WTC11 (cell line): ENCODE measurements at regions not wholly inside any gene's neighbourhood (a gene's known extent, or its start where the extent isn't known, plus 50 kb on each side); places are given as distances from the start of the nearest gene placed in this dataset.

ENCODE experiments used
- ATAC-seq: fragments of 200-7000 bp; cut with Tn5 transposase; 2 replicates; pipeline ENCODE4 v1.10.0; 2021; ENCODE audit warnings: mild to moderate bottlenecking, moderate library complexity
- CTCF ChIA-PET: fragments of 300-600 bp; sonication (Branson Sonifier 250); formaldehyde crosslinking; loops from one replicate; lab custom pipeline; 2021; ENCODE audit warnings: antibody characterized with exemption; lab: Charles Lee
- POLR2A ChIA-PET: fragments of 350-600 bp; sonication (Branson Sonifier 250); formaldehyde crosslinking; loops from one replicate; lab custom pipeline; 2021; ENCODE audit warnings: antibody characterized with exemption; lab: Charles Lee
- DNase-seq: peaks from one replicate; pipeline ENCODE4 v3.0.0; 2021; ENCODE audit warnings: low spot score
- H3K27ac Mint-ChIP-seq: 2 replicates; pipeline ENCODE4 v1.8.0; 2021; ENCODE audit warnings: mixed read lengths
- H3K27me3 Mint-ChIP-seq: 2 replicates; pipeline ENCODE4 v1.8.0; 2021; ENCODE audit warnings: low read depth, mild to moderate bottlenecking, moderate library complexity, mixed read lengths
- H3K36me3 Mint-ChIP-seq: 2 replicates; pipeline ENCODE4 v1.8.0; 2021; ENCODE audit warnings: mixed read lengths
- H3K4me1 Mint-ChIP-seq: 2 replicates; pipeline ENCODE4 v1.8.0; 2022; ENCODE audit warnings: mixed read lengths
- H3K4me3 Mint-ChIP-seq: 2 replicates; pipeline ENCODE4 v1.8.0; 2021; ENCODE audit warnings: mild to moderate bottlenecking, moderate library complexity, mixed read lengths
- H3K9me3 Mint-ChIP-seq: 2 replicates; pipeline ENCODE4 v1.8.0; 2021; ENCODE audit warnings: mixed read lengths
- ERG ChIP-seq: fragments of 250-450 bp; sonication (Bioruptor Pico); IDR thresholded peaks from 2 replicates; pipeline ENCODE4 v1.8.0; 2021; ENCODE audit warnings: mild to moderate bottlenecking
- ESRRA ChIP-seq: sonication (generic); formaldehyde crosslinking; IDR thresholded peaks from 2 replicates; pipeline ENCODE4 v1.8.1; 2022; ENCODE audit warnings: mild to moderate bottlenecking, missing genetic modification reagents, borderline replicate concordance
- FOXK1 ChIP-seq: sonication (generic); formaldehyde crosslinking; IDR thresholded peaks from 2 replicates; pipeline ENCODE4 v1.8.0; 2022; ENCODE audit warnings: mild to moderate bottlenecking, moderate library complexity, missing genetic modification reagents
- GRHL2 ChIP-seq: fragments of 250-450 bp; sonication (Bioruptor Pico); IDR thresholded peaks from 2 replicates; pipeline ENCODE4 v1.8.0; 2022; ENCODE audit warnings: mild to moderate bottlenecking, moderate library complexity; ENCODE audit not compliant: insufficient replicate concordance, severe bottlenecking
- MYBL2 ChIP-seq: sonication (generic); formaldehyde crosslinking; IDR thresholded peaks from 2 replicates; pipeline ENCODE4 v1.8.1; 2023; ENCODE audit warnings: mild to moderate bottlenecking, moderate library complexity, missing genetic modification reagents
- PRRX2 ChIP-seq: fragments of 250-450 bp; sonication (Bioruptor Pico); IDR thresholded peaks from 2 replicates; pipeline ENCODE4 v1.8.0; 2021; ENCODE audit warnings: mild to moderate bottlenecking
- RELA ChIP-seq: sonication (generic); formaldehyde crosslinking; IDR thresholded peaks from 2 replicates; pipeline ENCODE4 v1.8.1; 2022; ENCODE audit warnings: missing genetic modification reagents, mild to moderate bottlenecking, borderline replicate concordance
- RORB ChIP-seq: fragments of 250-450 bp; sonication (Bioruptor Pico); IDR thresholded peaks from 2 replicates; pipeline ENCODE4 v1.9.0; 2021; ENCODE audit warnings: mild to moderate bottlenecking
- ZNF121 ChIP-seq: sonication (generic); formaldehyde crosslinking; IDR thresholded peaks from 2 replicates; pipeline ENCODE4 v1.8.0; 2023; ENCODE audit warnings: missing genetic modification reagents
- ZNF263 ChIP-seq: sonication (generic); formaldehyde crosslinking; IDR thresholded peaks from 2 replicates; pipeline ENCODE4 v1.8.1; 2022; ENCODE audit warnings: low read depth, mild to moderate bottlenecking, moderate library complexity, missing genetic modification reagents
- ZNF396 ChIP-seq: fragments of 250-450 bp; sonication (Bioruptor Pico); IDR thresholded peaks from 2 replicates; pipeline ENCODE4 v1.8.0; 2021; ENCODE audit warnings: mild to moderate bottlenecking, moderate library complexity, borderline replicate concordance
- ZNF512 ChIP-seq: sonication (generic); formaldehyde crosslinking; IDR thresholded peaks from 2 replicates; pipeline ENCODE4 v1.8.1; 2022; ENCODE audit warnings: missing genetic modification reagents, borderline replicate concordance
- TF ChIP-seq, protein P1 (sequence below): fragments of 250-450 bp; sonication (Bioruptor Pico); IDR thresholded peaks from 2 replicates; pipeline ENCODE4 v2.1.2; 2022; ENCODE audit warnings: mild to moderate bottlenecking, moderate library complexity
- TF ChIP-seq, protein P2 (sequence below): sonication (generic); formaldehyde crosslinking; IDR thresholded peaks from 2 replicates; pipeline ENCODE4 v1.8.0; 2023; ENCODE audit warnings: missing genetic modification reagents, mild to moderate bottlenecking, borderline replicate concordance

- no peak for ATAC-seq
- ChIA-PET CTCF (no interaction called here), POLR2A (no interaction called here)
These were observed 620.2 kb downstream of the EFNB2 start for GRCh38 chr13:105915146-105915850.

DNA sequence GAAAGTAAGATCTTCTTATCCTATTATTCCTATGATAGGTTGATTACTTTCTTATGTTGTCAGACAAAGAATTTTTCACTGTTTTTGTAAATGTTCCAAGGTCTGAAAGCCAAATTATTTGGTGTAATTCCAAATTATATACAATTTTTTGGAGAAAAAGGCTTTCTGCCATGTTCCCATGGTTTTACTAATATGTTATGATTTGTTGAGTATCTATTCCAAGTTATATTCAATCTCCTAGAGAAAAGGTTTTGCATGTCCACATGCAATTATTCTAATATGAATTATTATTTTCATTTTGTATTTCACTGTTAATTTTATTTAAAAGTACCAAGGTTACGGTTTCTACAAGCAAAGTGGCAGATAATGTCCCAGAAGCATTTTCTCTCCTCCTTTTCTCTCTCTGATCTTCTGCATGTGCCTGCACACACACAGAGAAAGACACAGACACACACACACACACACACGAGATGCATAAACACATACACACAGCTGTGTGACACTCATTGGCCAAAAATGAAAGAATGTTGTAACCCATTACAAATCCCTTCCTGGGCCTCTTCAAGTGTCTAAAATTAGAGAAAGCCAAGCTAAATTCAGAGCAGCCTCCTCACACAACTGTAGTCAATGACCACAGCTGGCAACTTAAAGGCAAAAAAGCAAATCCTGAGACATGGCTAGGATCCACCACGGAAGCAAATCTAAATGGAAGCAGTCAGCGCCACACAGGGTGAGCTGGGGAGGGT, 621.0 kb downstream of the EFNB2 start:
- ChIA-PET POLR2A (no interaction called here), CTCF (no interaction called here)
- Mint-ChIP-seq H3K27me3 (no peaks in the 10 kb centered on the region; the same call in 1 of the 2 replicates), H3K9me3 (peaks cover 8% of the 10 kb centered on the region), H3K27ac (no peak overlapping the region), H3K4me1 (peaks cover 11% of the 10 kb centered on the region), H3K4me3 (no peak overlapping the region), H3K36me3 (0 out of 2 replicates have a peak, but pooled peaks cover 4% of the 10 kb centered on the region)
- DNase-seq, result no peak
- no peak for ATAC-seq
- TF ChIP-seq RELA (CRISPR knock-in tag) (no peak), ZNF512 (CRISPR knock-in tag) (no peak), MYBL2 (CRISPR knock-in tag) (no peak)

More at GRCh38 chr13:105915146-105915850, 620.2 kb downstream of the EFNB2 start:
- TF ChIP-seq, protein P1, sequence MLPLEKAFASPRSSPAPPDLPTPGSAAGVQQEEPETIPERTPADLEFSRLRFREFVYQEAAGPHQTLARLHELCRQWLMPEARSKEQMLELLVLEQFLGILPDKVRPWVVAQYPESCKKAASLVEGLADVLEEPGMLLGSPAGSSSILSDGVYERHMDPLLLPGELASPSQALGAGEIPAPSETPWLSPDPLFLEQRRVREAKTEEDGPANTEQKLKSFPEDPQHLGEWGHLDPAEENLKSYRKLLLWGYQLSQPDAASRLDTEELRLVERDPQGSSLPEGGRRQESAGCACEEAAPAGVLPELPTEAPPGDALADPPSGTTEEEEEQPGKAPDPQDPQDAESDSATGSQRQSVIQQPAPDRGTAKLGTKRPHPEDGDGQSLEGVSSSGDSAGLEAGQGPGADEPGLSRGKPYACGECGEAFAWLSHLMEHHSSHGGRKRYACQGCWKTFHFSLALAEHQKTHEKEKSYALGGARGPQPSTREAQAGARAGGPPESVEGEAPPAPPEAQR (CRISPR knock-in tag), result no peak
- TF ChIP-seq PRRX2 (no peak), FOXK1 (CRISPR knock-in tag) (no peak), ESRRA (CRISPR knock-in tag) (no peak), ZNF396 (CRISPR knock-in tag) (no peak), RORB (CRISPR knock-in tag) (no peak), ZNF263 (no peak), ZNF121 (CRISPR knock-in tag) (no peak), MYBL2 (CRISPR knock-in tag) (no peak), ERG (CRISPR knock-in tag) (no peak), GRHL2 (no peak)
- TF ChIP-seq, protein P2, sequence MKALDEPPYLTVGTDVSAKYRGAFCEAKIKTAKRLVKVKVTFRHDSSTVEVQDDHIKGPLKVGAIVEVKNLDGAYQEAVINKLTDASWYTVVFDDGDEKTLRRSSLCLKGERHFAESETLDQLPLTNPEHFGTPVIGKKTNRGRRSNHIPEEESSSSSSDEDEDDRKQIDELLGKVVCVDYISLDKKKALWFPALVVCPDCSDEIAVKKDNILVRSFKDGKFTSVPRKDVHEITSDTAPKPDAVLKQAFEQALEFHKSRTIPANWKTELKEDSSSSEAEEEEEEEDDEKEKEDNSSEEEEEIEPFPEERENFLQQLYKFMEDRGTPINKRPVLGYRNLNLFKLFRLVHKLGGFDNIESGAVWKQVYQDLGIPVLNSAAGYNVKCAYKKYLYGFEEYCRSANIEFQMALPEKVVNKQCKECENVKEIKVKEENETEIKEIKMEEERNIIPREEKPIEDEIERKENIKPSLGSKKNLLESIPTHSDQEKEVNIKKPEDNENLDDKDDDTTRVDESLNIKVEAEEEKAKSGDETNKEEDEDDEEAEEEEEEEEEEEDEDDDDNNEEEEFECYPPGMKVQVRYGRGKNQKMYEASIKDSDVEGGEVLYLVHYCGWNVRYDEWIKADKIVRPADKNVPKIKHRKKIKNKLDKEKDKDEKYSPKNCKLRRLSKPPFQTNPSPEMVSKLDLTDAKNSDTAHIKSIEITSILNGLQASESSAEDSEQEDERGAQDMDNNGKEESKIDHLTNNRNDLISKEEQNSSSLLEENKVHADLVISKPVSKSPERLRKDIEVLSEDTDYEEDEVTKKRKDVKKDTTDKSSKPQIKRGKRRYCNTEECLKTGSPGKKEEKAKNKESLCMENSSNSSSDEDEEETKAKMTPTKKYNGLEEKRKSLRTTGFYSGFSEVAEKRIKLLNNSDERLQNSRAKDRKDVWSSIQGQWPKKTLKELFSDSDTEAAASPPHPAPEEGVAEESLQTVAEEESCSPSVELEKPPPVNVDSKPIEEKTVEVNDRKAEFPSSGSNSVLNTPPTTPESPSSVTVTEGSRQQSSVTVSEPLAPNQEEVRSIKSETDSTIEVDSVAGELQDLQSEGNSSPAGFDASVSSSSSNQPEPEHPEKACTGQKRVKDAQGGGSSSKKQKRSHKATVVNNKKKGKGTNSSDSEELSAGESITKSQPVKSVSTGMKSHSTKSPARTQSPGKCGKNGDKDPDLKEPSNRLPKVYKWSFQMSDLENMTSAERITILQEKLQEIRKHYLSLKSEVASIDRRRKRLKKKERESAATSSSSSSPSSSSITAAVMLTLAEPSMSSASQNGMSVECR, result no peak
- Mint-ChIP-seq H3K4me1 (peaks cover 17% of the 10 kb centered on the region), H3K9me3 (peaks cover 8% of the 10 kb centered on the region), H3K4me3 (no peak overlapping the region), H3K36me3 (0 out of 2 replicates have a peak, but pooled peaks cover 4% of the 10 kb centered on the region), H3K27ac (no peak overlapping the region), H3K27me3 (no peaks in the 10 kb centered on the region; the same call in 1 of the 2 replicates)
- no peak for DNase-seq
